ENCODE measurements at regions not wholly inside any gene's neighbourhood (a gene's known extent, or its start where the extent isn't known, plus 50 kb on each side); places are given as distances from the start of the nearest gene placed in this dataset.

GRCh38 chr2:39870871-39871270, 91.8 kb upstream of the THUMPD2 start:
- TF ChIP-seq POLR2AphosphoS5 (IDR thresholded peaks at IDR 0.05; ENCODE audit: low read depth, low read length) (no peak), POLR2A (IDR thresholded peaks at IDR 0.05; ENCODE audit: low read depth, low read length) (no peak), TAF1 (IDR thresholded peaks at IDR 0.05; ENCODE audit: borderline replicate concordance, low read depth, low read length) (no peak)
